GM12878 (cell line): ENCODE measurements at regions not wholly inside any gene's neighbourhood (a gene's known extent, or its start where the extent isn't known, plus 50 kb on each side); places are given as distances from the start of the nearest gene placed in this dataset.

Experiments used
- ATAC-seq: fragments of 200-7000 bp; cut with Tn5 transposase; 3 replicates; pipeline ENCODE4 v1.9.1; 2020; ENCODE audit warnings: mild to moderate bottlenecking, moderate library complexity
- BruUV-seq: library from RNA; stranded (reverse); fragments of 400-500 nt; replicated peaks from 2 replicates; lab custom pipeline; 2021; lab: Mats Ljungman, UMichigan
- CTCF ChIA-PET: fragments of 300-600 bp; sonication (Branson Sonifier 250); formaldehyde crosslinking; extraction: SDS; loops from one replicate; lab custom pipeline; 2021; ENCODE audit warnings: inconsistent platforms; lab: Yijun Ruan, JAX
- POLR2A ChIA-PET: fragments of 350-600 bp; formaldehyde crosslinking; extraction: SDS; loops from one replicate; lab custom pipeline; 2021; ENCODE audit warnings: inconsistent platforms; lab: Charles Lee
- RAD21 ChIA-PET: fragments of 300-600 bp; sonication (Branson Sonifier 250); formaldehyde crosslinking; loops from one replicate; lab custom pipeline; 2023; ENCODE audit warnings: antibody characterized with exemption; ENCODE audit not compliant: unreplicated experiment; lab: Charles Lee
- SMC1A ChIA-PET: fragments of 300-600 bp; sonication (Branson Sonifier 250); formaldehyde crosslinking; loops from one replicate; lab custom pipeline; 2023; ENCODE audit not compliant: unreplicated experiment, uncharacterized antibody; lab: Charles Lee
- DNase-seq: peaks from one replicate; pipeline ENCODE4 v3.0.0-alpha.2; 2011; ENCODE audit warnings: low read depth, low spot score
- FAIRE-seq: peaks from 3 replicates; lab custom pipeline; 2011; peaks lifted over from hg19 to GRCh38; lab: Jason Lieb, UNC
- H2AFZ ChIP-seq: 2 replicates; pipeline ENCODE4 v1.6.0; 2011; ENCODE audit warnings: low read depth, low read length, control low read depth; ENCODE audit not compliant: control insufficient read depth
- H3K27ac ChIP-seq: 2 replicates; pipeline ENCODE4 v1.5.1; 2011; ENCODE audit warnings: control low read depth; ENCODE audit not compliant: control insufficient read depth, insufficient read depth
- H3K27me3 ChIP-seq, 2 experiments: replicated peaks in 1 of 2; 2 replicates each; pipeline versions ENCODE4 v1.6.0 to v1.6.1; 2011; ENCODE audit warnings: low read length in 1 of 2; ENCODE audit not compliant: control insufficient read depth in 2 of 2, insufficient read depth in 2 of 2
- H3K36me3 ChIP-seq, 2 experiments: 2 replicates each; pipeline ENCODE4 v1.5.1; 2011; ENCODE audit warnings: low read length in 1 of 2; ENCODE audit not compliant: control insufficient read depth in 2 of 2, insufficient read depth in 2 of 2
- H3K4me1 ChIP-seq: 2 replicates; pipeline ENCODE4 v1.6.1; 2011; ENCODE audit warnings: mild to moderate bottlenecking, low read length, moderate library complexity, mixed read lengths; ENCODE audit not compliant: control insufficient read depth, insufficient read depth
- H3K4me2 ChIP-seq: 2 replicates; pipeline ENCODE4 v1.6.0; 2011; ENCODE audit warnings: control low read depth; ENCODE audit not compliant: control insufficient read depth, insufficient read depth
- H3K4me3 ChIP-seq: fragments of 200-600 bp; sonication (generic); 2 replicates; pipeline ENCODE4 v1.5.1; 2016
- H3K79me2 ChIP-seq: 2 replicates; pipeline ENCODE4 v1.6.0; 2011; ENCODE audit warnings: low read length; ENCODE audit not compliant: control insufficient read depth, insufficient read depth
- H3K9ac ChIP-seq: 2 replicates; pipeline ENCODE4 v1.8.0; 2011; ENCODE audit warnings: low read length, control low read depth, mixed read lengths; ENCODE audit not compliant: control insufficient read depth, insufficient read depth
- H3K9me3 ChIP-seq: replicated peaks from 3 replicates; pipeline ENCODE4 v1.5.1; 2011; ENCODE audit warnings: mild to moderate bottlenecking, low read length; ENCODE audit not compliant: control insufficient read depth, insufficient read depth
- H4K20me1 ChIP-seq: 2 replicates; pipeline ENCODE4 v1.6.0; 2011; ENCODE audit not compliant: control insufficient read depth, insufficient read depth
- ASH2L ChIP-seq: fragments of 300-600, 200-600 bp; sonication (generic); IDR thresholded peaks from 2 replicates; pipeline ENCODE4 v1.6.1; 2017; ENCODE audit warnings: low read depth, mild to moderate bottlenecking, borderline replicate concordance
- CBFB ChIP-seq: IDR thresholded peaks from 2 replicates; pipeline ENCODE4 v1.6.1; 2016; ENCODE audit warnings: antibody characterized with exemption, low read depth
- CREB1 ChIP-seq: IDR thresholded peaks from 2 replicates; pipeline ENCODE4 v1.6.1; 2012; ENCODE audit warnings: low read depth, mild to moderate bottlenecking, inconsistent platforms
- ESRRA ChIP-seq: IDR thresholded peaks from 2 replicates; pipeline ENCODE4 v1.6.1; 2012; ENCODE audit warnings: mild to moderate bottlenecking, low read length, improper control_type of control experiment
- KAT2A ChIP-seq: conservative IDR thresholded peaks from 2 replicates; pipeline ENCODE4 v1.6.1; 2011; ENCODE audit warnings: low read depth, low read length; ENCODE audit not compliant: control insufficient read depth
- POU2F2 ChIP-seq: IDR thresholded peaks from 3 replicates; pipeline ENCODE4 v1.6.1; 2011; ENCODE audit warnings: low read depth, mild to moderate bottlenecking, low read length, borderline replicate concordance
- RAD21 ChIP-seq: IDR thresholded peaks from 2 replicates; pipeline ENCODE4 v1.6.1; 2011; ENCODE audit warnings: mild to moderate bottlenecking, low read depth, low read length, moderate library complexity; ENCODE audit not compliant: insufficient read depth
- RB1 ChIP-seq: fragments of 450-650 bp; formaldehyde crosslinking; IDR thresholded peaks from 2 replicates; pipeline ENCODE4 v1.6.1; 2017; ENCODE audit warnings: mild to moderate bottlenecking, borderline replicate concordance
- RBBP5 ChIP-seq: fragments of 200-600 bp; sonication (generic); conservative IDR thresholded peaks from 2 replicates; pipeline ENCODE4 v1.6.1; 2016
- SRF ChIP-seq, 2 experiments: IDR thresholded peaks; 2 replicates each; pipeline ENCODE4 v1.6.1; 2011; ENCODE audit warnings: low read depth in 2 of 2, low read length in 2 of 2, mild to moderate bottlenecking in 1 of 2, moderate library complexity in 1 of 2
- STAT1 ChIP-seq: fragments of 450-650 bp; conservative IDR thresholded peaks from 2 replicates; pipeline ENCODE4 v1.6.1; 2014; ENCODE audit warnings: antibody characterized with exemption, mild to moderate bottlenecking
- SUPT20H ChIP-seq: IDR thresholded peaks from 2 replicates; pipeline ENCODE4 v1.6.1; 2011; ENCODE audit warnings: low read depth, mild to moderate bottlenecking, low read length, moderate library complexity, borderline replicate concordance; ENCODE audit not compliant: control insufficient read depth
- TAF1 ChIP-seq: IDR thresholded peaks from 2 replicates; pipeline ENCODE4 v1.6.1; 2011; ENCODE audit warnings: mild to moderate bottlenecking, low read depth, low read length, borderline replicate concordance
- YY1 ChIP-seq: IDR thresholded peaks from 2 replicates; pipeline ENCODE4 v1.6.1; 2011; ENCODE audit warnings: low read depth, mild to moderate bottlenecking, low read length
- ZBTB33 ChIP-seq: fragments of 450-650 bp; IDR thresholded peaks from 2 replicates; pipeline ENCODE4 v1.6.1; 2017; ENCODE audit warnings: mild to moderate bottlenecking
- ZNF622 ChIP-seq: fragments of 450-650 bp; IDR thresholded peaks from 2 replicates; pipeline ENCODE4 v1.6.1; 2017; ENCODE audit warnings: mild to moderate bottlenecking, inconsistent platforms
- WGBS: methylation state at CpG from one replicate; pipeline ENCODE4 v1.1.6; 2016; ENCODE audit warnings: low lambda C conversion rate; ENCODE audit not compliant: insufficient replicate concordance, insufficient coverage; ENCODE audit errors: missing lambda C conversion rate; 5-methylcytosine and 5-hydroxymethylcytosine counted together
- in situ Hi-C: fragments of 300-500 bp; cut with MboI; formaldehyde crosslinking; loops from 9 replicates; pipeline ENCODE4 v1.14.3; 2018; ENCODE audit warnings: mixed read lengths
- intact Hi-C: fragments of 100-400 bp; cut with micrococcal nuclease; formaldehyde crosslinking; loops from one replicate; pipeline ENCODE4 v1.14.2; 2022; ENCODE audit not compliant: unreplicated experiment

GRCh38 chr3:154598166-154598565, 168.2 kb upstream of the GPR149 start:
- Histone ChIP-seq H3K9me3 (no peaks in the 10 kb centered on the region), H3K4me1 (no peaks in the 10 kb centered on the region), H3K36me3 (no peaks in the 10 kb centered on the region), H2AFZ (no peak overlapping the region), H3K4me3 (no peak overlapping the region), H3K27me3 (no peaks in the 10 kb centered on the region), H3K27ac (no peak overlapping the region), H3K79me2 (no peaks in the 10 kb centered on the region), H3K4me2 (no peak overlapping the region), H4K20me1 (no peaks in the 10 kb centered on the region), H3K9ac (no peak overlapping the region)
- SMC1A ChIA-PET: no interaction called here
- no peak for DNase-seq
- 54% methylated on average over 3 of the region's 3 CpGs for WGBS
- intact Hi-C loops: no loop called here
- in situ Hi-C loops: no loop called here
- no peak for FAIRE-seq
- BruUV-seq: no TSS peak
- POLR2A ChIA-PET: no interaction called here
- no peak for TF ChIP-seq CREB1
- TF ChIP-seq SUPT20H: no peak
- TF ChIP-seq KAT2A: no peak
- no peak for TF ChIP-seq RB1
- ATAC-seq: no peak
- RAD21 ChIA-PET: no interaction called here
- CTCF ChIA-PET: no interaction called here

GRCh38 chr3:154590675-154591384, 160.8 kb upstream of the GPR149 start:
- H3K27me3 ChIP-seq: no peaks in the 10 kb centered on the region
- FAIRE-seq: no peak
- WGBS: 10% methylated on average over 3 of the region's 3 CpGs
- no peak overlapping the region for H3K4me3 ChIP-seq
- POLR2A ChIA-PET: no interaction called here
- H3K9me3 ChIP-seq: no peaks in the 10 kb centered on the region
- H3K27ac ChIP-seq: no peak overlapping the region
- CTCF ChIA-PET: no interaction called here
- intact Hi-C loops: no loop called here
- DNase-seq: no peak
- no peak for ATAC-seq
- no peak overlapping the region for H3K9ac ChIP-seq
- no peaks in the 10 kb centered on the region for H3K36me3 ChIP-seq
- H3K4me2 ChIP-seq: no peak overlapping the region
- H2AFZ ChIP-seq: no peak overlapping the region
- BruUV-seq: no TSS peak
- H4K20me1 ChIP-seq: no peaks in the 10 kb centered on the region
- H3K4me1 ChIP-seq: no peaks in the 10 kb centered on the region
- SMC1A ChIA-PET: no interaction called here
- no peaks in the 10 kb centered on the region for H3K79me2 ChIP-seq
- in situ Hi-C loops: no loop called here
- RAD21 ChIA-PET: no interaction called here
- TF ChIP-seq TAF1: no peak
- no peak for TF ChIP-seq POU2F2
- TF ChIP-seq ZBTB33: no peak
- TF ChIP-seq RBBP5: no peak
- no peak for TF ChIP-seq ASH2L
- no peak for TF ChIP-seq YY1
- no peak for TF ChIP-seq ESRRA
- no peak for TF ChIP-seq CBFB
- TF ChIP-seq STAT1: no peak
- TF ChIP-seq ZNF622: no peak
- TF ChIP-seq RAD21: no peak
- no peak for TF ChIP-seq SRF (IDR thresholded peaks at IDR 0.05; ENCODE audit: low read depth in 2 of 2, low read length in 2 of 2)
